ENCODE measurements at regions not wholly inside any gene's neighbourhood (a gene's known extent, or its start where the extent isn't known, plus 50 kb on each side); places are given as distances from the start of the nearest gene placed in this dataset.

DNA sequence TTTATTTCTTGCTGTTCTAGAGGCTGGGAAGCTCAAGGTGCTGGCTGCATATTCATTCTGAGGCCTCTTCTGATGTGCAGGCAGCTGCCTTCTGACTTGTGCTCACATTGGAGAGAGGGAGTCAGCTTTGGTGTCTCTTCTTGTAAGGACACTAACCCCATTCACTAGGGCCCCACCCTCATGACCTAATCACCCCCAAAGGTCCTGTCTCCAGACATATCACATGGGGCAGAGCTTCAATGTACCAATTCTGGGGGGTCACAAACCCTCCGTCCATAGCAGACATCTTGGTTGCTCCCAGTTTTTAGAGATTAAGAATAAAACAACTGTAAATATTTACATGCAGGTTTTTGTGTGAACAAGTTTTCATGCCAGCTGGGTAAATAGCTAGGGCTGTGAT, 109.1 kb downstream of the RTP5 start:
- TF ChIP-seq EZH2 (IDR thresholded peaks at IDR 0.05; ENCODE audit: insufficient read depth, poor library complexity, severe bottlenecking) = no peak
- no peak for TF ChIP-seq EZH2phosphoT487 (IDR thresholded peaks at IDR 0.05; ENCODE audit: insufficient read depth, low read depth)

Measured in GM23248 (cell line).